ENCODE measurements at regions not wholly inside any gene's neighbourhood (a gene's known extent, or its start where the extent isn't known, plus 50 kb on each side); places are given as distances from the start of the nearest gene placed in this dataset.

DNA sequence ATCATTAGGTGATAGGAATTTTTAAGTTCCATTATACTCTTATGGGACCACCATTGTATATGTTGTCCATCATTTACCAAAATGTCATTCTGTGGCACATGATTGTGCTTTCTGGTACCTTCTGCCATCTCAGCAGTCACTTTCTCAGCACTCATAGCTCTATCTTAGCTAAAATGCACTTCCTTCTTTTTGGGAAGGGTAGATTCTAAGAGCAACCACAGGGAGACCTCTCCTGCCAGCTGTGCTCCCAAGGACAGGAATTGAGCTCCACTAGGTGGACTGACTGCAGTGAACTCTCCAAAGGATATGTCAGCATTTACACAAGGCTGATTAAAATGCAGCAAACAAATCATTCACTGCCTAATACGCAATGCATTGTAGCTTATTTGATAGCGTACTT is 91.8 kb upstream of the OBI1 start:
- intact Hi-C loops (cut with DNase I), result no loop called here
- TF ChIP-seq, protein P1, sequence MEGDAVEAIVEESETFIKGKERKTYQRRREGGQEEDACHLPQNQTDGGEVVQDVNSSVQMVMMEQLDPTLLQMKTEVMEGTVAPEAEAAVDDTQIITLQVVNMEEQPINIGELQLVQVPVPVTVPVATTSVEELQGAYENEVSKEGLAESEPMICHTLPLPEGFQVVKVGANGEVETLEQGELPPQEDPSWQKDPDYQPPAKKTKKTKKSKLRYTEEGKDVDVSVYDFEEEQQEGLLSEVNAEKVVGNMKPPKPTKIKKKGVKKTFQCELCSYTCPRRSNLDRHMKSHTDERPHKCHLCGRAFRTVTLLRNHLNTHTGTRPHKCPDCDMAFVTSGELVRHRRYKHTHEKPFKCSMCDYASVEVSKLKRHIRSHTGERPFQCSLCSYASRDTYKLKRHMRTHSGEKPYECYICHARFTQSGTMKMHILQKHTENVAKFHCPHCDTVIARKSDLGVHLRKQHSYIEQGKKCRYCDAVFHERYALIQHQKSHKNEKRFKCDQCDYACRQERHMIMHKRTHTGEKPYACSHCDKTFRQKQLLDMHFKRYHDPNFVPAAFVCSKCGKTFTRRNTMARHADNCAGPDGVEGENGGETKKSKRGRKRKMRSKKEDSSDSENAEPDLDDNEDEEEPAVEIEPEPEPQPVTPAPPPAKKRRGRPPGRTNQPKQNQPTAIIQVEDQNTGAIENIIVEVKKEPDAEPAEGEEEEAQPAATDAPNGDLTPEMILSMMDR (IDR thresholded peaks at IDR 0.05), result no peak
- Histone ChIP-seq H3K9me3 (no peaks in the 10 kb centered on the region), H3K4me1 (no peaks in the 10 kb centered on the region), H3K27me3 (ENCODE audit: insufficient read depth in 3 of 3, low read length in 2 of 3) (no peaks in the 10 kb centered on the region), H3K36me3 (ENCODE audit: insufficient read depth in 1 of 2, low read depth in 1 of 2) (no peaks in the 10 kb centered on the region), H3K27ac (no peak overlapping the region), H3K4me3 (no peak overlapping the region)
- ATAC-seq (no peak), DNase-seq (no peak)
- 94 to 97% (median 95%) methylated on average over 2 of the region's 2 CpGs for WGBS, 3 donors

DNA sequence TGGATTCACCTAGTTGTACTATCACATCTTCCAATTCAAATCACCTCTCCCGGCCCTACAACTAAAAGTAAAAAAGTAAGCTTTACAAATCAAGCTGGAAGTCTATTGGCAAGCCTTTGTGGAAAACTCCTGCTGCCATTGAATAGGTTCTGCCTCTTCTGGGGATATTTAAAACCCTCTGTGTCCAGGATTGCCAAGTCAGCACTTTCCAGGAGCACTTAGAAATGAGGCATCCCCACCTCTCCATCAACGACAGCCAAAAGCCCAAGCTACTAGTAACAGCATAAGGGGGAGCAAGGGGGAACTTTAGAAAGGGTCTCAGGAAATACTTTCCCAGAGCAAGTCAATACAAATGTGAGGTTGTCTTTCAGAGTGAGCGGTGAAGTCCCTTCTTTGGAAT is 85.0 kb upstream of the OBI1 start:
- Histone ChIP-seq H3K27ac (no peak overlapping the region), H3K4me3 (no peak overlapping the region), H3K4me1 (no peaks in the 10 kb centered on the region), H3K27me3 (ENCODE audit: insufficient read depth in 3 of 3, low read length in 2 of 3) (peaks cover 0 to 2% (median 0%) of the 10 kb centered on the region in 3 donors), H3K36me3 (ENCODE audit: insufficient read depth in 1 of 2, low read depth in 1 of 2) (no peaks in the 10 kb centered on the region), H3K9me3 (no peaks in the 10 kb centered on the region)
- WGBS, 3 donors, result 68 to 71% (median 70%) methylated on average over 3 of the region's 3 CpGs
- intact Hi-C loops (cut with DNase I), result no loop called here
- TF ChIP-seq, protein P1 (IDR thresholded peaks at IDR 0.05), result no peak
- ATAC-seq (no peak), DNase-seq (no peak)

DNA sequence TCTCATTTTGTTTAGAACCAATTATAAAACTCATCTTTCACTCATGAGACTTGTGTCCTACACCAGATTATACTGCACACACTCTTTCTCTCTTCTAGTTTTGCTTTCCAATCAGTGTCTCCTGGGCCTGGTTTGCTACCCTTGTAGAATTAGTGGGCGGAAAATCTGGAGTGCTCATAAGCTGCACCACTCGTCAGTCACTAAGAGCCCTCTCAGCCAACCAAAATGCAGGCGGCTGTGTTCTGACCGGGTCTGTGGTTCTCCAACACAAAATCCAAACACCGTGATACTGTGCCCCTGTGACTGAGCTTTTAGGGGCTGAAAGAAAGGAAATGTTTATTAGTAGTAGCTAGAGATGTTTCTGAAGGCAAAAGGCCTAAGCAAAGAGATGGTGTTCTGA is 83.7 kb upstream of the OBI1 start:
- no peaks in the 10 kb centered on the region for H3K9me3 ChIP-seq
- peaks cover 0 to 2% (median 0%) of the 10 kb centered on the region in 3 donors for H3K27me3 ChIP-seq (ENCODE audit: insufficient read depth in 3 of 3, low read length in 2 of 3)
- H3K27ac ChIP-seq, result no peak overlapping the region
- intact Hi-C loops (cut with DNase I), result no loop called here
- H3K4me1 ChIP-seq, result no peaks in the 10 kb centered on the region
- no peaks in the 10 kb centered on the region for H3K36me3 ChIP-seq (ENCODE audit: insufficient read depth in 1 of 2, low read depth in 1 of 2)
- ATAC-seq, result no peak
- no peak for DNase-seq
- TF ChIP-seq, protein P1 (IDR thresholded peaks at IDR 0.05), result no peak
- WGBS, 3 donors, result 49 to 55% (median 52%) methylated on average over 5 of the region's 5 CpGs
- no peak overlapping the region for H3K4me3 ChIP-seq

DNA sequence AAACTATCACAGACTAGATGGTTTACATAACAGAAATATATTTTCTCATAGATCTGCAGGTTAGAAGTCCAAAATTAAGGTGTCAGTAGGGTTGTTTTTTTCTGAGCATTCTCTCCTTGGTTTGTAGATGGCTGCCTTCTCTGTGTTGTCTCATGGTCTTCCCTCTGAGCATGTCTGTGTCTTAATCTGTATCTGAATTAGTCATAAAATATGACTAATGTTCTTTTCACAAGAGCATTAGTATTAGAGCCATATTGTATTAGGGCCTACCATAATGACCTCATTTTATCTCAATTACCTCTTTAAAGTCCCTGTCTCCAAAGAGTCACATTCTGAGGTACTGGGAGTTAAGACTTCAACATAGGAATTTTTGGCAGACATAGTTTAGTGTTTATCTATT is 77.2 kb upstream of the OBI1 start:
- Histone ChIP-seq H3K27ac (no peak overlapping the region), H3K4me3 (no peak overlapping the region), H3K4me1 (no peaks in the 10 kb centered on the region), H3K36me3 (ENCODE audit: insufficient read depth in 1 of 2, low read depth in 1 of 2) (no peaks in the 10 kb centered on the region), H3K27me3 (ENCODE audit: insufficient read depth in 3 of 3, low read length in 2 of 3) (no peaks in the 10 kb centered on the region), H3K9me3 (no peaks in the 10 kb centered on the region)
- TF ChIP-seq, protein P1 (IDR thresholded peaks at IDR 0.05), result no peak
- ATAC-seq, result no peak
- intact Hi-C loops (cut with DNase I), result no loop called here
- no peak for DNase-seq

DNA sequence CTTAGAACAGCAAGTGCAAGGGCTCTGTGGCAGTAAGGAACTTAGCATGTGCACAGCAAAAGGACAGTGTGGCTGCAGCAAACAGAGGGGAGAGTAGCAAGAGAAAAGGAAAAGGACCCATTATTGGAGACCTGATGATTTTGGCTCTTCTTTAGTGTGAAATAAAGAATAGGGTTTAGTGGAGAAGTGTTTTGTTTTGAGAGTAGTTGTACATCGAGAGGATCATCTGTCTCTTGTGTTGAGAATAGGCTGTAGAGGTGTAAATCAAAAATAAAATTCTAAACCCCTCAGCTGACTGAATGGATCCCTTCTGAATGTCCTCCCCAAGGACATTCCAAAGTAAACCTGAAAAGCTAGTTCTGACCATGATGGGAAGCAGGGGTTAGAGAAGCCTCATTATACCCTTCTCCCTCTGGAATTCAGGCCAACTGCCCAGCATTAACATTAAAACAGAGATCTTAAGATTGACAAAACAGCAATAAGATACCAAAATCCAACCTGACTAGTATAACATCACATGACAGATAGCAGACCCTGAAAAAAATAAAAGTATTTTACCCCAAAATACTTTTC is 73.6 kb upstream of the OBI1 start:
- 79 to 86% (median 81%) methylated on average over 1 of the region's 1 CpG for WGBS, 3 donors
- no peak overlapping the region for H3K4me3 ChIP-seq
- DNase-seq (no peak), ATAC-seq (no peak)
- no peaks in the 10 kb centered on the region for H3K9me3 ChIP-seq
- no peak overlapping the region for H3K27ac ChIP-seq
- no peaks in the 10 kb centered on the region for H3K36me3 ChIP-seq (ENCODE audit: insufficient read depth in 1 of 2, low read depth in 1 of 2)
- TF ChIP-seq, protein P1 (IDR thresholded peaks at IDR 0.05), result no peak
- H3K4me1 ChIP-seq, result no peaks in the 10 kb centered on the region
- intact Hi-C loops (cut with DNase I), result no loop called here
- H3K27me3 ChIP-seq (ENCODE audit: insufficient read depth in 3 of 3, low read length in 2 of 3), result no peaks in the 10 kb centered on the region
